HG02759 (cell line): ENCODE measurements at regions not wholly inside any gene's neighbourhood (a gene's known extent, or its start where the extent isn't known, plus 50 kb on each side); places are given as distances from the start of the nearest gene placed in this dataset.

Source experiments
- ATAC-seq: cut with Tn5 transposase; IDR thresholded peaks from one replicate; pipeline ENCODE4 v1.9.1; 2021; ENCODE audit warnings: mild to moderate bottlenecking, moderate library complexity; ENCODE audit not compliant: unreplicated experiment

DNA sequence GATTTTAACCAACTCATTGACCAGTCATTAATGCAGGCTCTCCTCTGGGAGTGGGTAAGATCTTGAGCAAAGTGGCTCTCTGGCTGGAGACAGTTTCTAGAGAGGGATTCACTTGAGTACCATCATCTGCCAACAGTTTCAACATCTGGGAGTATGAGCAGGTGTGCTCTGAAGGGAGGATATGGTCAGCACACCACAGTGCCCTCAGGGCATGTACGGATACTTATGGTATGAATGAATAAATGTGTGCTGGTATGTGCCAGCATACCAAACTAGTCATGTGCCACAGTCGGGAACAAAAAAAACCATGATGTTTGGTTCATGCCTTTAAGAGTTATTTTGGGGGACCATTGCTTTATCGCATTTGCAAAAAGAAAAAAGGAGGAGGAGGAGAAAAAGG is 1197.5 kb upstream of the TENM4 start:
- no peak for ATAC-seq

DNA sequence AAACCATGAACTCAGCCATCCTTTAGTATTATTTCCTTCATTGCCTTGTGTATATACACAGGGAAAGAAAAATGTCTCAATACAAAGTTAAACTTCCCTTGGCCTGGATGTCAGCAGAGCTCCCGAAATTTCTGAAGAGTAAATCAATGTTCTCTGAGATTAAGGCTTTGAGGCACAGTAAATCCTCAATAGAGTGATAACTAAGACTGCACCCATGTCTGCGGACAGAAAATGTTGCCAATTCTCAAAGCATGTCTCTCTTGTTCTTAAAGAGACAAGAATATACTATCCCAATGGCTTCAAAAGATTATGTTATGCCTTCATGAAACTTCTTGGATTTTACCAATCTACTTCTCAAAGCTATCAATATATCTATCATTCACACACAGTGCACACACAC is 1196.7 kb upstream of the TENM4 start:
- ATAC-seq = no peak

DNA sequence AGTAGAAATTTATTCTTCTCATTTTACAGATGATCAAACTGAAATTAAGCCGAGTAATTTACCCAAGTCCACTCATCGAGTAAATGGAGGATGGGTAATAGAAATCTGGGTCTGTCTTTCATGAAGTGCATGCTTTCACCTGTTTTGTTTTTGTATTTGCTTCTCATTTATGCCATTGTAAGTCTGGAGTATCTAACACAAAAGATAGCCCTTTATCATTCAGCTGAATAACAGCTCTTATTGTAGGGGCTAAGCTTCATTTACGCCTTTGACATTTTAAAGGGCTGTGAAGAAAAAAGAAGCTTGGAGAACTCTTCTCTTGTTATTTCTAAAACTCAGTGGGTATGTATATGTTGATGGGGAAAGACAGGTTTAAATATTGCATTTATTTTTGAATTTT is 1196.2 kb upstream of the TENM4 start:
- ATAC-seq = no peak

DNA sequence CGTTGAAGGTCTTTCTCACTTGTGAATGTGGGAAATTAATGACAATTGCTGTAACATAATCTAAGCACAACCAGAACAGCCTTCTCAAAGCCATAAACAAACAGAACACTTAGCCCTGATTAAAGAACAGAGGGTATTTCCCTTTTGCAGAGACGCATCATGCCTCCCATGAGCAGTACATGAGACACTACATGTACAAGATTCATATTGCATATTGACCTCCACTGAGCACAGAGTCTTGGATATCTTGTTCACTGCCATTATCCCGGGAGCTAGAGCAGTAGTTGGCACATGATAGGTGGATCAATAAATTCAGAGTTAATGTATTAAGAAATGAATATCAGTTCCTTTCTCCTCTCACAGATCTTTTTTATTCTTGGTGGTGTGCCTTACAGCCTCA is 1194.3 kb upstream of the TENM4 start:
- ATAC-seq = no peak

DNA sequence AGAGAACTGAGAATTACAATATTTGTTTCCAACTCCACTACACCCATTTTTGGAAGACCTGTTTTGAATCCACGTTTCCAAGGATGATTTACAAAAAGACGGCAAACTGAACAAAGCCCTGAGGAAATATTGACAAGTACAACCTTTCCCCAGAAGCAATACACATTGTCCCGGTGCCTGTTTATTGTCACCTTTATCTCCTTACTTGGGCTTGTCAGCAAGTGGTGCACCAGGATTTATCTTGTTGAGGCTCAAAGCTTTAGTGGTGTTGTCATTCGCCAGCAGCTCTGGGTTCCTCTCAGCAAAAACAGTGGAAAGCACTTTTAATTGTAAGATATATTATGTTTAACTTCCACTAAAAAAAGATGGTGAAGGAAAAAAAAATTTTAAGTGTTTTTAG is 1191.9 kb upstream of the TENM4 start:
- no peak for ATAC-seq

DNA sequence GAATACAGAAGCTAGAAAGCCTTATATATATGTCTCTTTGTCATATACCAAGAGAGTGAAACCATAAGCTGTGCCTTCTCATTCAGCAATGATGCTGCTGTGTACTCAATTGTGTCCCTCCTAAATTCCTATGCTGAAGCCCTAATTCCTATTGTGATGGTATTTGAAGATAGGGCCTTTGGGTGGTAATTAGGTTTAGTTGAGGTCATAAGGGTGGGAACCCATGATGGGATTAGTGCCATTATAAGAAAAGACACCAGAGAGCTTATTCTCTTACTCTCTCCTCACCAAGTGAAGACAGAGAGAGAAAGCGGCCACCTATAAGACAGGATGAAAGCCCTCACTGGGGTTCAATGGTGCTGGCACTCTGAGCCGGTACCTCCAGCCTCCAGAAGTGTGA is 1191.3 kb upstream of the TENM4 start:
- ATAC-seq = no peak

DNA sequence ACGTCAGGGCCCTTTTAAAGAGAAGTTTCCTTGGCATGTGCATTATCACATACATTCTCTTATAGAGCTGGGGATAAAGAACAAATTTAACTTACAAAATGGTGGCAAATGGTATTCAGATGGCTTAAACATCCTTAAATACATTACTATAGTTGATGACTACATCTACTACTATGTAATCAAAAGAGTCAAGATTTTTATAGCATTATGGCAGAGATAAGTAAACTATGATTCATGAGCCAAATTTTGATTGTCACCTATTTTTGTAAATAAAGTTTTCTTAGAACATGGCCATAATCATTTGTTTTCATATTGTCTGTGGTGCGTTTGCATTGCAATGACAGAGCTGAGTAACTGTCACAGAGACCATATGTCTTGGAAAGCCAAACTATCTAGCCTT is 1188.6 kb upstream of the TENM4 start:
- no peak for ATAC-seq

DNA sequence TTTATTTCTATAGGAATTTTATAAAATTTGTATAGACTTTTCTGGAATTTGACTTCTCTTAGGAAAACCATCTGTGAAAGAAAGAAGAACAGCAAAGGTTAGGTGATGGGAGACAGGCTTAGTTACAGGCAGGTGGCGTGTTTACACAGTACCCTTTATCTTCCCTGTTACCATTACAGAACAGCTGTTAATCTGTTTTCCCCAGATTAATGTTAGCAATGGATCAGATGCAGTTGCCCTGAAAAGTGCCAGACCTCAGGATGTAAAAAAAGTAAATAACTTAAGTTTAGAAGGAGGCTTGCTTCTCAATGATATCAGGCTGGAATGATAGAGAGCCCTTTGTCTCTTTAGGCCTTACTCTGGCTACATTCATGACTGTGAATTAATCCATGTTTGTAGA is 1186.5 kb upstream of the TENM4 start:
- ATAC-seq = no peak

DNA sequence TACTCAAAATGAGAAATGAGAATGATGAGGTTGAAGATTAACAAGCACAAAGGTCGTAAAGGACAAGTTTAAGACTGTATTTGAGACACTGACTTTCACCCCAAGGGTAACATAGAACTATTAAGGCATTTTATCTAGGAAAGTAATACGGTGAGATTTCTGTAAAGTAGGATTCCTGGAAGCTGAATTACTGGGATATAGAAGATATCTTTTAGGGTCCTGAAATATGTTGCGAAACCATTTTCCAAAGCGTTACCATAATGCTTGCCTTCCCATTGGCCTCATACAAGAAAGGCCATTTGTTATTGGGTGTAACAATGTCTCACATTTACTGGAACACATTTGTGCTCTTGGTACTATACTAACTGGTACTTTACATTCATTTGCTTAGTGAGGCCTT is 1185.9 kb upstream of the TENM4 start:
- ATAC-seq = no peak

DNA sequence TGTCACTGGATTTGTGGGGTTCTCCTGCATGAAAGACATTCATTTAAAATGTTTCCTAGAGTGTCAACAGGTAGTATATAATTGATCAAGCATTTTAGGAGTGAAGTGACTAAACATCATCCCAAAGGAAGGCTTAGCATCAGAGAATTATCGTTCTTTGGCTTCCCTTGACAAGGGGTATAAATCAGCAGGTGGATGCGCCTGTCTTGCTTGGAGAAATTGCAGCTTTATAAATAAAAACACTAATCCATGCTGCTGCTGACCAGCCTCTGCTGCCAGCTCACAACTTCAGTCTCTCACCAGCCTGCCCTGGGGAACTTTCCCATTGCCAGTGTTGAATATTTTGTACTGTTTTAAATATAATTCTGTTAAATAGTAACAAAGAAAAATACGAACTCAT is 1184.7 kb upstream of the TENM4 start:
- ATAC-seq = no peak

DNA sequence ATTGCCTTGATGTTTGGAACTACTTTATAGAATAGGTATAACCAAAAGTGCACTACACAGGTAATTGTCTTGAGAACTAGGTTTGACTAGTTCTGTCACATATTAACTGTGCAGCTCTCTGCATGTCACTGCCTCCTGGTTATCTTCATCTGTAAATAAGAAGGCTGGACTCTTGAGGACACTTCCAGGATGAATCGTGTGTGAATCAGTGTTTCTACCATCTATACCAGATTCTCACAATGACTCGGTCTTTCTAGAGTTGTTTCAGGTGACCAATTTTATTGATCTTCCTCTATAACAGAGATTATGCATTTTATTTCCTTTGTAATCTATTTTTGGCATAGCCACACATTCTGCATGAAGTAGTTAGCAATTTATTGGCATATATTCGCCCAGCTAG is 1181.0 kb upstream of the TENM4 start:
- ATAC-seq = no peak

DNA sequence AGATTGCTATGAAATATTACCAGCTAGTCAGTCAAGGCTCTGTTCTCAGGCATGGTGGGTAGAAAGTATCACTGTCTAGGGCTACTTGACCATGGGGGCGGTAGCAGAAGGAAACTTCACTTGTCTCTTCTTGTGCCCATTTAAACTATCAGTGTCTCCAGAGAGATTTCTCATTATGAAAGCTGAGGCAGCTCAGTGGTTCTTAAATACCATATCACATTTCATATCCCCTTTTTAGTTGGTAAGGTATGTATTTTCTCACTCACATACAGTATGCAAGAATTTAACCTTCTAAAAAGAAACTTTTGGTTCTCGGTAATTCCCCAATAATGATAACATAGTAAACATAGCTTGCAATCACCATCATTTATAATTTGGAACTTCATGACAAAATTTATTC is 1180.0 kb upstream of the TENM4 start:
- no peak for ATAC-seq

DNA sequence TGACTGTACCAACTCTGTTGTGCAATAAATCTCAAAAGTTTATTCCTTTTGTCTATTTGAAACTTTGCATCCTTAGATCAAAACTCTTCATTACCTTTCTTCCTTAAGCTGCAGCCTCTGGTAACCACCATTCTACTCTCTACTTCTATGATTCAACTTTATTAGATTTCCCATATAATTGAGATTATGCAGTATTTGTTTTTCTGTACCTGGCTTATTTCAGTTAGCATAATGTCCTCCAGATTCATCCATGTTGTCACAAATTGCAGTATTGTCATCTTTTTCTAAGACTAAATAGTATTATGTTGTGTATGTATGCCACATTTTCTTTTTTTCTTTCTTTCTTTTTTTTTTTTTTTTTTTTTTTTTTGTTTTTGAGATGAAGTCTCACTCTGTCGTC is 1176.3 kb upstream of the TENM4 start:
- no peak for ATAC-seq

DNA sequence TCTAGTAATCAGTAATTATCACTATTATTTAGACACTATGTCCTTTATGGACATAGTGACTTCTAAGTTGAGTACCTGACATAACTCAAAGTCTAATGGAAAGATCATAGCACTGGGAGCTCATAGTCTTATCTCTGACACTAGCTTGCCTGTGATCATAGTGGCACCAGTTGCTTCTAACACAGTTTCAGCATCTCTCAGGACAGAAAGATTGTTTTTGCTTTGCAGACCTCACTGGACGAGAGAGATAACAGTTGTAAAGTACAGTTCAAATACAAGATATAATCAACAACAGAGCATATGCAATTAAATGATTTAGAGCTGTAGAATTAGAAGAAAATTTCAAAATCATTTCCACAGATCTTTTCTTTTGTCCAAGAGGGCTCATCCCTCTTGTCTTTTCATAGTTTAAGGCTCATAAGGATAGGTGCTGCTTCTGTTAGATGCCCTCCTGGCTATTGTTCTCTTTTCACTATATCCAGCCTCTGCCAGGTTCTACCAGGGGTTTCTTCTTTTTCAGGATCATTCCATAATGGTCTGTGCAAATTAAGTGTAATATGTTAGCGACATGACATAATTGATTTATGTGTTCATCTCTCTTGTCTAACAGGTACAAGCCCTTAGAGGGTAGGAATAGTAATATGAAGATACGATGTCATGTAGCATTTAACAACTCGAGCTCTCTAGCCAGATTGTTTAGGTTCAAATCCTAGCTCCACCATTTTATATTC is 1175.4 kb upstream of the TENM4 start:
- ATAC-seq = no peak

DNA sequence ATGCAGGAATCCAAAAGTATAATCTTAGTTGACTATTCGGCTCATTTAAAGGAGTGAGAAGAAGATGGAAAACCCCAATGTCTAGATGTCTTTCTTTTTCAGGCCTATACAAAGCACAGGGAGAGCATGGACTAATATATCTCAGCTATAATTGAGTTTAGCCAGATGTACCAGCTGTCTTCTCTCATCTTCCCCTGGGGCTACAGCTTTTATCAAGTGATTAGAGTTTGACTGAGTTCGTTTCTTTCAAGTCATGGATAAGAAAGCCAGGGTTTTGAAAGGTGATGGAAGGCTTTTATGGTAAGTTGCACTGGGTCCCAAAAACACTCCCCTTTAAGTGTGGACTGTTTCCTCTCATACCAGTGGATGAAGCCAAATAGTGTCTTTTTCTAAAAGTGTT is 1172.8 kb upstream of the TENM4 start:
- no peak for ATAC-seq

DNA sequence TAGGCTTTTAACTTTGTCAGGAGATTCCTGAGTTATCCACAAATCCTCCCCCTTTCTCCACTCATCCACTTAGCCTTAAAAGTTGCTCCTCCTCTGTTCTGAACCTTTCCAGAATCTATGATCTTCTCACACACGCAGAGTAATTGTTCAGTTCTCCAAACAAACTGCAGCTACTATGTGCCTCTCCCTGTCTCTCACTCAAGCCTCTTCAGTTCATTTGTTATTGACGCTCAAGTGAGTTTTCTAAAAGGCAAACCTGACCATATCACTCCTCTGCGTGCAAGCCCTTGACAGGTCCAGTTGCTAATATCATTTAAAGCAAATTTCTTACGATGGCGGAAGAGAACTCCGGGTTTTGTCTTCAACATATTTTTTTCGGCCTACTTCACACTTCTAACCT is 1169.7 kb upstream of the TENM4 start:
- no peak for ATAC-seq

DNA sequence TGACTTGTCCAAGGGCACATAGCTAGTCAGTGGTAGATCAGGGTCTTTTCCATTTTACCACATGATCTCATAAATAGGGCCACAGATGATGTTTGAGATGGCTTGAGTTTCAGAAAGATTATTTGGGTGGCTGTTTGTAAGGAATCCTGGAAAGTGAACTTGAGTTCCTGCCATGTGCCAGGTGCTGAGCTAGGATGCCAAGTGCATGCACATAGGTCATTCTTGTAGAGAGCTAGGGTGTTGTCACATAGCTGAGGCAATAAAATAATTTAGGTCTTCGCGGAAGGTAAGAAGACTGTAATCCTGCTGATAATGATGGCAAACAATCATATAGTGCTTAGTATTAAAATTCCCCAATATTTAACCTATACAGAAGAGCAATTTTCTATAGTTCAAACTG is 1162.6 kb upstream of the TENM4 start:
- no peak for ATAC-seq

DNA sequence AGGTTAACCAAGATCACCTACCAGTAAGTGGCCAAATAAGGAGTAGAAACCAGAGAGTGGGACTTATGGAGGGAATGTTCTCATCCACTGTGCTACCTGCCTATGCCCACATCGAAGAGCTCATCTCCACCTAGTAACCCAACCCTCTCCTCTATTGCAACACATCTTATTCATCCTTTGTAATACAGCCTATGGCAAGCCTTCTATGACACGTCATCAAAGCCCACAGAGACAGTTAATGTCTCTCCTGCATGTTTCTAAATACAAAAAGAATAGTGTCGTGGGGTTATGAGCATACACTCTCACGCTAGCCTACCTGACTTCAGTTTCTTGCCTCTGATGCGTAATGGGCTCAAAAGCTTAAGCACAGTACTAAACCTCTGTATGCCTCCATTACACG is 1158.1 kb upstream of the TENM4 start:
- no peak for ATAC-seq

DNA sequence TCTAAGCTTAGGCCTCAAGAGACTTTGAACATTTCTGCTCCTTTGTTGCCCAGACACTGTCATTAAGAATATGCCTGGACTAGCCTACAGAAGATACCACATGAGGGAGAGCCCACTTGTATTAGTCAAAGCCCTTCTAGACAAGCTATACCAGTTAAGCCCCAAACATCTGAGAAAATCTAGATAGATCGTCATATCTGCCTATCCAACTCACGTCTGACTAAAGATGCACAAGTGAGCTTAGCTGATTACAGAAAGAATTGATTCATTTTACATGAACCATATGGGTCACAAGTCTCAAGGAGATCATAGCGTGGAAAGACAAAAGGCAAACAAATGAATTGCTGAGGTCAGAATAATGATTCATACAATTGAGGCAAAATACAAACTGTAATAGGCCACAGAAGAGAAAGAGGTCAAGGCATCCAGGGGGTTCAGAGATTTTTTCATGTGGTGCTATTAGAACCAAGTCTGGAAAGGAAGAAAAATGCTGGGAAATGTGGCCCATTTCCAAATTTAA is 1155.5 kb upstream of the TENM4 start:
- no peak for ATAC-seq

DNA sequence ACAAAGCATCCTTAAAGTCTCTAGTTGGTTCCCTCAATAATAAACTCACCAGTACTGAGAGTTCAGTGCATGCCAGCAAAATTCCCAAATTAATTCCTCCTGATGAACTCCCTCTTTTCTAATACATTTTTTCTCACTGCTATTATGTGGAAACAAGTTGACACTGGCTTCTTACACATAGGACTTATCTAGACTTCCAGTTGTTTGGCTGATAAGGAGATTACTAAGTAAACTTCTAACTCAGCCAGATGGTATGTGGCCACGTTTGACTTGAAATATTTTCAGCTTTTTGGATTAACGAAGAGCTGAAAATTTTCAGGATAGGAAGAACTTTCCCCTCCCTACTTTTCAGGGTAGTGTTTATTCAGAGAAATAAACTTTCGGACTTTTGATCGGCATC is 1154.2 kb upstream of the TENM4 start:
- ATAC-seq = no peak

DNA sequence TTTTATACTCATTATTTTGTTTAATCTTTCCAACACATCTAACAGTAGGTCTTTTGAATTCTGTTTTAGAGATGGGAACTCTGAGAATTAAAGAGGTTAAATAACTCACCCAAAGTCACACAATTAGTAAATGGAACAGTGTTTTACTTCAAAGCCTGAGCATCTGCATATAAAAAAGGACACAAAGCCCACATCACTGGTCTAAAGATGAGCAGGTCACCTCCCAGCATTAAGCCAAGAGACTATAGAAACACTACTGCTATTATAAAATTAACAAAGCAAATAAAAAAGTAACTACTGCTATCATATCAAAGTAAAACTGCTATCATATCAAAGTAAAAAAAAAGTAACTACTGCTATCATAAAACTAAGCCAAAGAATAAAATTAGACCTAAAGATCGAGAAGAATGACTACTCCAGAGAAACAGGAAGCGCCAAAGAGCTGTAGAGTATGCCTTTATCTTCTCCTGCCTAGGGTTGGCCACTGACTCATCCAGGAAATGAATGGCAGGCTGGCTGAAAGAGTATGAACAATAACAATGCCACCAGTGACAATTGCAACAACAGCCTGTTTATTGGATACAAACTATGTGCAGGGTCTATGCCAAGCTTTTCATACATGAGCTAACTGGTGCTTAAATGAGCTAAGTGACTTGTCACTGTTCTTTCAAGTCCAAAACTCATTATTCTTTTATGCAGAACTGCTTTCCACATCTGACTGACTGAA is 1153.0 kb upstream of the TENM4 start:
- ATAC-seq = no peak

DNA sequence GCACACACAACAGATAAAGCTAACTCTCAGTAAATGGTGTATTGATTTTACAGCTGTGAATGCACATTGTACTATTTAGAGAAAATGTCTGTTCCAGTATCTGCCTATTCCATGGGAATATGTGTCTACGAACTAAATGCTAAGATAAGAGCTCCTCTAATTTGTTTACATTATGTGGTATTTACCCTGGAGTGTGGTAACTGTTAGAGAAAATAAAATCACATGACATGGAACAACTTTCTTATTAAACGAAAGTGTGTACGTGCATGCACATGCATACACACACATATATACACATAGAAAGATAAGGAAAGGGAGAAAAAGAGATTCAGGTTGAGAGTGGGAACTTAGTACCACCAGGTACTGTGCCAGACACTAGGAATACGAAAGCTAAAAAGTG is 1151.7 kb upstream of the TENM4 start:
- ATAC-seq = no peak

DNA sequence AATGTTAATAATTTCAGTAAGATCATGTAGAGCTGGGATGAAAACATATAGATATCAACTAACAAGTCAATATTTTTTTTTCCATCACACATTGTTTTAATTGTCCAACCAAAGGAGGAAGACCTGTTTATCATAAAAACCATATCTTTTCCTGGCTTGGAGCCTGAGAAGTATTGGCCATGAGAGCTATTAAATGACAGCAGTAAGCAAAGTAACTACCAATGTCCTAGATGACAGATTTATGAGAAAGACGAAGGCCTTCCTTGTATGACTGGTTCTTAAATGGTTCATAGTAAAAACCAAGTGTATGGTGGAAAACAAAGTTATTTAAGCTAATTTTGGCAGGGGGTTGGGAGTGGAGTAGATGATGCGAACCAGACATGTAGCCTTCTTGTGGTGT is 1147.1 kb upstream of the TENM4 start:
- no peak for ATAC-seq
